Hepatocyte (in vitro differentiated cells): ENCODE measurements at regions not wholly inside any gene's neighbourhood (a gene's known extent, or its start where the extent isn't known, plus 50 kb on each side); places are given as distances from the start of the nearest gene placed in this dataset.

Source experiments
- EZH2phosphoT487 ChIP-seq: fragments of 200-600 bp; sonication (generic); IDR thresholded peaks from one replicate; pipeline ENCODE4 v1.6.1; 2018; ENCODE audit warnings: antibody characterized with exemption, mild to moderate bottlenecking, low read depth, moderate library complexity; ENCODE audit not compliant: unreplicated experiment, severe bottlenecking
- TF ChIP-seq, protein P1 (sequence below): fragments of 200-600 bp; sonication (generic); IDR thresholded peaks from 2 replicates; pipeline ENCODE4 v1.5.1; 2016; ENCODE audit warnings: antibody characterized with exemption, mild to moderate bottlenecking; ENCODE audit not compliant: poor library complexity

DNA sequence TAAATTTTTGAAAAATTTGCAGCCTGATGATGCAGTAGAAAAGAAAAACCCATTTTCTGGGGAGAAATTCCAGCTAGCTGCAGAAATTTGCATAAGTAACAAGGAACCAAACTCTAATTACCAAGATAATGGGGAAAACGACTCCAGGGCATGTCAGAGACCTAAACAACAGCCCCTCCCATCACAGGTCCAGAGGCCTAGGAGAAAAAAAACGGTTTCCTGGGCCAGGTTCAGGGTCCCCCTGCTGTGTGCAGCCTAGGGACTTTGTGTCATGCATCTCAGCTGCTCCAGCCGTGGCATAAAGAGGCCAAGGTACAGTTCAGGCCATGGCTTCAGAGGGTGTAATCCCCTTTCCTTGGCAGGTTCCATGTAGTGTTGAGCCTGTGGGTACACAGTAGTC is 733.7 kb upstream of the CT83 start:
- TF ChIP-seq, protein P1, sequence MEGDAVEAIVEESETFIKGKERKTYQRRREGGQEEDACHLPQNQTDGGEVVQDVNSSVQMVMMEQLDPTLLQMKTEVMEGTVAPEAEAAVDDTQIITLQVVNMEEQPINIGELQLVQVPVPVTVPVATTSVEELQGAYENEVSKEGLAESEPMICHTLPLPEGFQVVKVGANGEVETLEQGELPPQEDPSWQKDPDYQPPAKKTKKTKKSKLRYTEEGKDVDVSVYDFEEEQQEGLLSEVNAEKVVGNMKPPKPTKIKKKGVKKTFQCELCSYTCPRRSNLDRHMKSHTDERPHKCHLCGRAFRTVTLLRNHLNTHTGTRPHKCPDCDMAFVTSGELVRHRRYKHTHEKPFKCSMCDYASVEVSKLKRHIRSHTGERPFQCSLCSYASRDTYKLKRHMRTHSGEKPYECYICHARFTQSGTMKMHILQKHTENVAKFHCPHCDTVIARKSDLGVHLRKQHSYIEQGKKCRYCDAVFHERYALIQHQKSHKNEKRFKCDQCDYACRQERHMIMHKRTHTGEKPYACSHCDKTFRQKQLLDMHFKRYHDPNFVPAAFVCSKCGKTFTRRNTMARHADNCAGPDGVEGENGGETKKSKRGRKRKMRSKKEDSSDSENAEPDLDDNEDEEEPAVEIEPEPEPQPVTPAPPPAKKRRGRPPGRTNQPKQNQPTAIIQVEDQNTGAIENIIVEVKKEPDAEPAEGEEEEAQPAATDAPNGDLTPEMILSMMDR = no peak
- no peak for TF ChIP-seq EZH2phosphoT487
